ENCODE measurements at regions not wholly inside any gene's neighbourhood (a gene's known extent, or its start where the extent isn't known, plus 50 kb on each side); places are given as distances from the start of the nearest gene placed in this dataset.
"Not testable (repeated sequence)": the region's sequence is repeated elsewhere in the genome, so short reads cannot be mapped to it uniquely, and the experiment has no call there.

GRCh38 chr10:61018146-61018545 lies 74.2 kb upstream of the RHOBTB1 start:
- H3K27ac ChIP-seq (replicated peaks in 1 of 4): no peak overlapping the region
- no peaks in the 10 kb centered on the region for H3K9me3 ChIP-seq
- TF ChIP-seq EP300 (IDR thresholded peaks at IDR 0.05): no peak
- TF ChIP-seq, protein P1, sequence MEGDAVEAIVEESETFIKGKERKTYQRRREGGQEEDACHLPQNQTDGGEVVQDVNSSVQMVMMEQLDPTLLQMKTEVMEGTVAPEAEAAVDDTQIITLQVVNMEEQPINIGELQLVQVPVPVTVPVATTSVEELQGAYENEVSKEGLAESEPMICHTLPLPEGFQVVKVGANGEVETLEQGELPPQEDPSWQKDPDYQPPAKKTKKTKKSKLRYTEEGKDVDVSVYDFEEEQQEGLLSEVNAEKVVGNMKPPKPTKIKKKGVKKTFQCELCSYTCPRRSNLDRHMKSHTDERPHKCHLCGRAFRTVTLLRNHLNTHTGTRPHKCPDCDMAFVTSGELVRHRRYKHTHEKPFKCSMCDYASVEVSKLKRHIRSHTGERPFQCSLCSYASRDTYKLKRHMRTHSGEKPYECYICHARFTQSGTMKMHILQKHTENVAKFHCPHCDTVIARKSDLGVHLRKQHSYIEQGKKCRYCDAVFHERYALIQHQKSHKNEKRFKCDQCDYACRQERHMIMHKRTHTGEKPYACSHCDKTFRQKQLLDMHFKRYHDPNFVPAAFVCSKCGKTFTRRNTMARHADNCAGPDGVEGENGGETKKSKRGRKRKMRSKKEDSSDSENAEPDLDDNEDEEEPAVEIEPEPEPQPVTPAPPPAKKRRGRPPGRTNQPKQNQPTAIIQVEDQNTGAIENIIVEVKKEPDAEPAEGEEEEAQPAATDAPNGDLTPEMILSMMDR (IDR thresholded peaks at IDR 0.05): no peak
- TF ChIP-seq POLR2AphosphoS5 (IDR thresholded peaks at IDR 0.05): no peak
- no peaks in the 10 kb centered on the region for H3K27me3 ChIP-seq
- intact Hi-C loops (cut with DNase I): no loop called here
- no peak for DNase-seq (ENCODE audit: extremely low spot score)
- no peaks in the 10 kb centered on the region for H3K4me1 ChIP-seq
- no peaks in the 10 kb centered on the region for H3K36me3 ChIP-seq
- no peak overlapping the region for H3K4me3 ChIP-seq

DNA sequence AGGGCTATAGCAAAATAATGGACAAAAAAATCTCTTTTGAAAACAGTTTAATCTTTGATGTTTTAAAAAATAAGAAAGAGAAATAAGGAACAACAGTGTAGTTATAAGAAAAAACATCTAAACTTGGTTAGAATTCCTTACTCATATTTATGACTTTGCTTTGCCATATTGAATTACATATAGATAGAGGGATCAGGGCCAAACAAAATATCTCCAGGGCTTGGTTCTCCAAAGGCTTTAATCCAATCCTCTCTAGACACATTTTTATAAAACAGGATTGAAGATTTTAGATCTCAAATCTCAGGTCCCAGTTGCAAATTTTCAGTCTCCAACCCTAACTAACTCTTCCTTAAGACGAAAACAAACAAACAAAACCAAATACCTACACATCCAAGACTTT lies 72.6 kb upstream of the RHOBTB1 start:
- Histone ChIP-seq H3K4me1 (no peaks in the 10 kb centered on the region), H3K27me3 (no peaks in the 10 kb centered on the region), H3K27ac (replicated peaks in 1 of 4) (no peak overlapping the region), H3K36me3 (no peaks in the 10 kb centered on the region), H3K9me3 (no peaks in the 10 kb centered on the region), H3K4me3 (no peak overlapping the region)
- intact Hi-C loops (cut with DNase I): no loop called here
- TF ChIP-seq EP300 (IDR thresholded peaks at IDR 0.05) (no peak), POLR2AphosphoS5 (IDR thresholded peaks at IDR 0.05) (no peak), POLR2A (IDR thresholded peaks at IDR 0.05; ENCODE audit: low read depth) (no peak)
- TF ChIP-seq, protein P1 (IDR thresholded peaks at IDR 0.05): no peak
- WGBS: 89% methylated on average over 1 of the region's 1 CpG
- no peak for DNase-seq (ENCODE audit: extremely low spot score)

GRCh38 chr10:61016007-61016406 lies 72.0 kb upstream of the RHOBTB1 start:
- H3K4me1 ChIP-seq: no peaks in the 10 kb centered on the region
- intact Hi-C loops (cut with DNase I): no loop called here
- TF ChIP-seq POLR2AphosphoS5 (IDR thresholded peaks at IDR 0.05): no peak
- TF ChIP-seq EP300 (IDR thresholded peaks at IDR 0.05): no peak
- TF ChIP-seq POLR2A (IDR thresholded peaks at IDR 0.05; ENCODE audit: low read depth): no peak
- TF ChIP-seq, protein P1 (IDR thresholded peaks at IDR 0.05): no peak
- H3K27me3 ChIP-seq: no peaks in the 10 kb centered on the region
- no peaks in the 10 kb centered on the region for H3K36me3 ChIP-seq
- no peak overlapping the region for H3K4me3 ChIP-seq
- DNase-seq (ENCODE audit: extremely low spot score): no peak
- H3K27ac ChIP-seq (replicated peaks in 1 of 4): no peak overlapping the region
- WGBS: 76% methylated on average over 2 of the region's 2 CpGs
- no peaks in the 10 kb centered on the region for H3K9me3 ChIP-seq

- Histone ChIP-seq H3K27me3 (no peaks in the 10 kb centered on the region), H3K4me3 (no peak overlapping the region), H3K36me3 (no peaks in the 10 kb centered on the region), H3K4me1 (no peaks in the 10 kb centered on the region), H3K27ac (replicated peaks in 1 of 4) (no peak overlapping the region), H3K9me3 (no peaks in the 10 kb centered on the region)
- 82% methylated on average over 1 of the region's 1 CpG for WGBS
- intact Hi-C loops (cut with DNase I): no loop called here
- no peak for DNase-seq (ENCODE audit: extremely low spot score)
- TF ChIP-seq POLR2AphosphoS5 (IDR thresholded peaks at IDR 0.05): no peak
- TF ChIP-seq, protein P1 (IDR thresholded peaks at IDR 0.05): no peak
- no peak for TF ChIP-seq POLR2A (IDR thresholded peaks at IDR 0.05; ENCODE audit: low read depth)
- no peak for TF ChIP-seq EP300 (IDR thresholded peaks at IDR 0.05)
Observed at GRCh38 chr10:61010863-61011262, 66.9 kb upstream of the RHOBTB1 start.

DNA sequence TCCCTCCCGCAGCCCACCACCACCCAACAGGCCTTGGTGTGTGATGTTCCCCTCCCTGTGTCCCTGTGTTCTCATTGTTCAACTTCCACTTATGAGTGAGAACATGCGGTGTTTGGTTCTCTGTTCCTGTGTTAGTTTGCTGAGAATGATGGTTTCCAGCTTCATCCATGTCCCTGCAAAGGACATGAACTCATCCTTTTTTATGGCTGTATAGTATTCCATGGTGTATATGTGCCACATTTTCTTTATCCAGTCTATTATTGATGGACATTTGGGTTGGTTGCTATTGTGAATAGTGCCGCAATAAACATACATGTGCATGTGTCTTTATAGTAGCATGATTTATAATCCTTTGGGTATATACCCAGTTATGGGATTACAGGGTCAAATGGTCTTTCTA lies 59.1 kb upstream of the RHOBTB1 start:
- H3K9me3 ChIP-seq; H3K4me3 ChIP-seq; H3K27ac ChIP-seq (replicated peaks in 1 of 4); intact Hi-C loops (cut with DNase I); H3K36me3 ChIP-seq; DNase-seq (ENCODE audit: extremely low spot score): not testable (repeated sequence)
- Histone ChIP-seq H3K27me3 (peaks cover 0 to 23% (median 2%) of the 10 kb centered on the region in 4 donors), H3K4me1 (peaks cover 0 to 14% (median 13%) of the 10 kb centered on the region in 4 donors)
- WGBS: 96% methylated on average over 3 of the region's 3 CpGs
